ENCODE measurements at regions not wholly inside any gene's neighbourhood (a gene's known extent, or its start where the extent isn't known, plus 50 kb on each side); places are given as distances from the start of the nearest gene placed in this dataset.

GRCh38 chr11:28545536-28545935, 437.3 kb downstream of the METTL15 start:
- no peak for DNase-seq

- DNase-seq = no peak
Observed at GRCh38 chr11:28542561-28542960, 434.4 kb downstream of the METTL15 start.

- no peak for DNase-seq
Observed at GRCh38 chr11:28539239-28540030, 431.2 kb downstream of the METTL15 start.

GRCh38 chr11:28537822-28538221, 429.6 kb downstream of the METTL15 start:
- DNase-seq = no peak

- no peak for DNase-seq
Observed at GRCh38 chr11:28536504-28537267, 428.5 kb downstream of the METTL15 start.

- no peak for DNase-seq
Observed at GRCh38 chr11:28535677-28536076, 427.5 kb downstream of the METTL15 start.

- peak in 1 of 51 donors; percentile 1 for DNase-seq
Observed at GRCh38 chr11:28529540-28530410, 421.6 kb downstream of the METTL15 start.

- no peak for DNase-seq
Observed at GRCh38 chr11:28529046-28529445, 420.9 kb downstream of the METTL15 start.

- no peak for DNase-seq
Observed at GRCh38 chr11:28528217-28528616, 420.0 kb downstream of the METTL15 start.

GRCh38 chr11:28526406-28526751, 418.2 kb downstream of the METTL15 start:
- DNase-seq = no peak

- DNase-seq = no peak
Observed at GRCh38 chr11:28525636-28526405, 417.6 kb downstream of the METTL15 start.

- DNase-seq = no peak
Observed at GRCh38 chr11:28524098-28524497, 415.9 kb downstream of the METTL15 start.

GRCh38 chr11:28521075-28521474, 412.9 kb downstream of the METTL15 start:
- no peak for DNase-seq

- DNase-seq = no peak
Observed at GRCh38 chr11:28520291-28520690, 412.1 kb downstream of the METTL15 start.

GRCh38 chr11:28518825-28519224, 410.6 kb downstream of the METTL15 start:
- no peak for DNase-seq

- DNase-seq = no peak
Observed at GRCh38 chr11:28517621-28518020, 409.4 kb downstream of the METTL15 start.

GRCh38 chr11:28514391-28514790, 406.2 kb downstream of the METTL15 start:
- DNase-seq = no peak

GRCh38 chr11:28512143-28512756, 404.1 kb downstream of the METTL15 start:
- DNase-seq = no peak

GRCh38 chr11:28505232-28505631, 397.0 kb downstream of the METTL15 start:
- DNase-seq = no peak

GRCh38 chr11:28504555-28505110, 396.4 kb downstream of the METTL15 start:
- no peak for DNase-seq
